Stimulated activated memory B cell treated with anti-CD40 and anti-IgM and Interleukin-4, amounts not matched to agents 10 μg/mL and 1 μg/mL and 100 μg/mL, for 72 hours (primary cell): ENCODE measurements at regions not wholly inside any gene's neighbourhood (a gene's known extent, or its start where the extent isn't known, plus 50 kb on each side); places are given as distances from the start of the nearest gene placed in this dataset.

Source experiments
- ATAC-seq: fragments of 150-1000 bp; cut with Tn5 transposase; 2 replicates; pipeline ENCODE4 v1.10.0; 2021
- H3K27ac Mint-ChIP-seq: one replicate; pipeline ENCODE4 v1.8.0; 2022; ENCODE audit warnings: mild to moderate bottlenecking, mixed read lengths
- H3K27me3 Mint-ChIP-seq: one replicate; pipeline ENCODE4 v1.8.0; 2022; ENCODE audit warnings: mixed read lengths
- H3K36me3 Mint-ChIP-seq: one replicate; pipeline ENCODE4 v1.8.0; 2022; ENCODE audit warnings: mixed read lengths
- H3K4me1 Mint-ChIP-seq: one replicate; pipeline ENCODE4 v1.8.0; 2022; ENCODE audit warnings: mixed read lengths
- H3K4me3 Mint-ChIP-seq: one replicate; pipeline ENCODE4 v1.8.0; 2022; ENCODE audit warnings: mild to moderate bottlenecking, moderate library complexity, mixed read lengths
- H3K9me3 Mint-ChIP-seq: one replicate; pipeline ENCODE4 v1.8.0; 2022; ENCODE audit warnings: mixed read lengths

- ATAC-seq, result no peak
- Mint-ChIP-seq H3K27ac (no peak overlapping the region), H3K4me3 (no peak overlapping the region), H3K36me3 (no peaks in the 10 kb centered on the region), H3K27me3 (peaks cover 21% of the 10 kb centered on the region), H3K4me1 (no peaks in the 10 kb centered on the region), H3K9me3 (no peaks in the 10 kb centered on the region)
These were observed 185.9 kb upstream of the ZBTB20 start for GRCh38 chr3:115332998-115333397.

GRCh38 chr3:115336836-115337235 is 189.7 kb upstream of the ZBTB20 start:
- peaks cover 21% of the 10 kb centered on the region for H3K27me3 Mint-ChIP-seq
- no peak for ATAC-seq
- H3K9me3 Mint-ChIP-seq, result no peaks in the 10 kb centered on the region
- no peak overlapping the region for H3K4me3 Mint-ChIP-seq
- H3K4me1 Mint-ChIP-seq, result no peaks in the 10 kb centered on the region
- H3K27ac Mint-ChIP-seq, result no peak overlapping the region
- no peaks in the 10 kb centered on the region for H3K36me3 Mint-ChIP-seq

DNA sequence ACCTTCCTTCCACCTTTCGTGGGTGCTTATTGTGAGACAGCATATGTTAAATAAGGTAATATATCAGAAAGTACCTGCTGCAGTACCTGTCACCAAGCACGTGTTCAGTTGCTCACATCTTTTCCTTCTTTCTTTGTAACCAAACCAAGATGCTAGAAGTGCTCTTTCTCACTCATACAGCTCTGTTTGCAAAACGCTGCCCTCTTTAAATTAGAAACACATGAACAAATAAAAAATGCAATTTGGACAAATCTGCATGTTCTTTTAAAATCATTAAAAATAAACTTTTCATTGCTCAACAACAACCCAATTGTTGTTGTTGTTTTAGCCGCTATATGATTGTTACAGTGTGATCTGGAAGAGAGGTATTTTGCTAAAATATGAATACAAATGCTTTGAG is 193.5 kb upstream of the ZBTB20 start:
- H3K9me3 Mint-ChIP-seq, result no peaks in the 10 kb centered on the region
- no peaks in the 10 kb centered on the region for H3K36me3 Mint-ChIP-seq
- H3K27me3 Mint-ChIP-seq, result no peaks in the 10 kb centered on the region
- H3K4me3 Mint-ChIP-seq, result no peak overlapping the region
- no peaks in the 10 kb centered on the region for H3K4me1 Mint-ChIP-seq
- ATAC-seq, result no peak
- no peak overlapping the region for H3K27ac Mint-ChIP-seq

DNA sequence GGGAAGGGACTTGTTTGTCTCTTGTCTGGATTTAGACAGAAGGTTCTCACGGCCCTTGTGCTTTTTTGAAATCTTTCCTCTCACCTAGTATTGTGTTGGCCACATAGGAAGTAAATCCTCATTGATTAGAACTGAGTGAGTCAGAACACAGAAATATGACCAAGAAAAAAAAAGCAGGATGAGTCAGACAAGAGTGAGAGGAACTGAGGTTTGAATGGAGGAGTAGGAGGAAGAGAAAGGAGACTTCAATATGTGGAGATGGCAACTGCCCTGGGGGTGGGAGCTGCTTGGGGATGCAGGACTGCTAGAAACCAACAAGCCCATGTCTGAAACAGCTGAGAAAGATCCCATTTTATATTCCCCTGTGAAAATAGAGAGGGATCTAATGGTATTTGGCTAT is 194.1 kb upstream of the ZBTB20 start:
- Mint-ChIP-seq H3K4me1 (no peaks in the 10 kb centered on the region), H3K4me3 (no peak overlapping the region), H3K27me3 (no peaks in the 10 kb centered on the region), H3K36me3 (no peaks in the 10 kb centered on the region), H3K9me3 (no peaks in the 10 kb centered on the region), H3K27ac (no peak overlapping the region)
- ATAC-seq, result no peak

- Mint-ChIP-seq H3K4me3 (no peak overlapping the region), H3K36me3 (no peaks in the 10 kb centered on the region), H3K27me3 (no peaks in the 10 kb centered on the region), H3K9me3 (peaks cover 4% of the 10 kb centered on the region), H3K4me1 (no peaks in the 10 kb centered on the region), H3K27ac (no peak overlapping the region)
- no peak for ATAC-seq
These were observed 200.6 kb upstream of the ZBTB20 start for GRCh38 chr3:115347737-115348136.

- no peaks in the 10 kb centered on the region for H3K4me1 Mint-ChIP-seq
- H3K27me3 Mint-ChIP-seq, result no peaks in the 10 kb centered on the region
- no peak overlapping the region for H3K27ac Mint-ChIP-seq
- ATAC-seq, result no peak
- no peak overlapping the region for H3K4me3 Mint-ChIP-seq
- H3K36me3 Mint-ChIP-seq, result no peaks in the 10 kb centered on the region
- peaks cover 8% of the 10 kb centered on the region for H3K9me3 Mint-ChIP-seq
These were observed 201.3 kb upstream of the ZBTB20 start for GRCh38 chr3:115348412-115348811.

- no peak for ATAC-seq
- no peaks in the 10 kb centered on the region for H3K36me3 Mint-ChIP-seq
- no peak overlapping the region for H3K4me3 Mint-ChIP-seq
- H3K4me1 Mint-ChIP-seq, result no peaks in the 10 kb centered on the region
- H3K9me3 Mint-ChIP-seq, result peaks cover 8% of the 10 kb centered on the region
- H3K27ac Mint-ChIP-seq, result no peak overlapping the region
- H3K27me3 Mint-ChIP-seq, result no peaks in the 10 kb centered on the region
These were observed 202.1 kb upstream of the ZBTB20 start for GRCh38 chr3:115348951-115349745.

DNA sequence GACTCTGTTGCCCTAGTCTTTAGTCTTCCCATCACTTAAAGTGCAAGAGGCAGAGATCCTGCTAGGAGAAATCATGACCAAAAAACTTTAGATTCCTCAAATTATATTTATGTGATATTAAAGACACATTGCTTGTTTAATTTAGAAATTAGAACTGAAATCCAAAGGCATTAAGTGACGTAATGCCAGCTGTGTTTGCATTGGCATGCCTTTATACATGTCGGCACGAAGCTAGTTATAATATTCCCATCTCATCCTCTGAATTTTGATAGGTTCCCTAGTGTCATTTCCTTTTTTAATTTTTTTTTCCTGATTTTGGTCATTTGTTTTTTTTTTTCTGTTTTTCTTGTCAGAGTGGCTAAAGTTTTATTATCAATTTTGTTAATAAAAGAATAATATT is 203.5 kb upstream of the ZBTB20 start:
- Mint-ChIP-seq H3K27me3 (no peaks in the 10 kb centered on the region), H3K4me3 (no peak overlapping the region), H3K27ac (no peak overlapping the region), H3K36me3 (no peaks in the 10 kb centered on the region), H3K4me1 (no peaks in the 10 kb centered on the region), H3K9me3 (peaks cover 12% of the 10 kb centered on the region)
- ATAC-seq, result no peak

GRCh38 chr3:115351193-115351592 is 204.1 kb upstream of the ZBTB20 start:
- no peaks in the 10 kb centered on the region for H3K36me3 Mint-ChIP-seq
- no peaks in the 10 kb centered on the region for H3K4me1 Mint-ChIP-seq
- ATAC-seq, result no peak
- peaks cover 12% of the 10 kb centered on the region for H3K9me3 Mint-ChIP-seq
- H3K27ac Mint-ChIP-seq, result no peak overlapping the region
- H3K27me3 Mint-ChIP-seq, result no peaks in the 10 kb centered on the region
- no peak overlapping the region for H3K4me3 Mint-ChIP-seq

GRCh38 chr3:115354010-115354409 is 206.9 kb upstream of the ZBTB20 start:
- Mint-ChIP-seq H3K9me3 (peaks cover 12% of the 10 kb centered on the region), H3K4me3 (no peak overlapping the region)

GRCh38 chr3:115357456-115357855 is 210.4 kb upstream of the ZBTB20 start:
- Mint-ChIP-seq H3K4me1 (peaks cover 8% of the 10 kb centered on the region), H3K4me3 (no peak overlapping the region), H3K9me3 (peaks cover 10% of the 10 kb centered on the region), H3K27ac (no peak overlapping the region), H3K27me3 (no peaks in the 10 kb centered on the region), H3K36me3 (no peaks in the 10 kb centered on the region)
- no peak for ATAC-seq

More at GRCh38 chr3:115354010-115354409, 206.9 kb upstream of the ZBTB20 start:
- no peaks in the 10 kb centered on the region for H3K4me1 Mint-ChIP-seq
- ATAC-seq, result no peak
- H3K27me3 Mint-ChIP-seq, result no peaks in the 10 kb centered on the region
- no peaks in the 10 kb centered on the region for H3K36me3 Mint-ChIP-seq
- no peak overlapping the region for H3K27ac Mint-ChIP-seq

- H3K27me3 Mint-ChIP-seq, result no peaks in the 10 kb centered on the region
- peak overlapping the region; percentile 26 for H3K4me3 Mint-ChIP-seq
- H3K36me3 Mint-ChIP-seq, result no peaks in the 10 kb centered on the region
- no peak for ATAC-seq
- peaks cover 4% of the 10 kb centered on the region for H3K9me3 Mint-ChIP-seq
- H3K4me1 Mint-ChIP-seq, result peaks cover 8% of the 10 kb centered on the region
- no peak overlapping the region for H3K27ac Mint-ChIP-seq
These were observed 212.4 kb upstream of the ZBTB20 start for GRCh38 chr3:115359536-115359935.

- Mint-ChIP-seq H3K4me1 (peaks cover 8% of the 10 kb centered on the region), H3K27me3 (no peaks in the 10 kb centered on the region), H3K36me3 (no peaks in the 10 kb centered on the region), H3K4me3 (no peak overlapping the region), H3K9me3 (peaks cover 7% of the 10 kb centered on the region), H3K27ac (no peak overlapping the region)
- no peak for ATAC-seq
These were observed 214.7 kb upstream of the ZBTB20 start for GRCh38 chr3:115361806-115362205.

DNA sequence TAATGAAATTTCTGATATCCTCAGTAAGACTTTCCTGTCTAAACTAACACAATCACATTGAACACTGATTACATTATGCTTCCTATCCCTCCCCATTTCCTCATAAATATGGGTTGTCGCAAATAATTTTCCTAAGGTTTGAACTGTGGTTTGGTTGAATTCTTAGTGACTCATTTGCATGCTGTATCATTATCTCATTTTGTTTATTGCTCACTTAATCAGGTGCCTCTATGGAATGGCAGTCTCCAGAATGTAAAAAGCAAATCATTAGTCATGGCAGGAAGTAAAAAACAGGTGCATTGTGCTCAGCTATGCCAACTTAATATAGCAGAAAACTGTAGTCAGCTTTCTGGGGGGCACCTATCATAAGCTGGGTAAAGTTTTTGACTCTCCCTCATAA is 216.0 kb upstream of the ZBTB20 start:
- H3K4me3 Mint-ChIP-seq, result no peak overlapping the region
- H3K27me3 Mint-ChIP-seq, result no peaks in the 10 kb centered on the region
- peaks cover 7% of the 10 kb centered on the region for H3K9me3 Mint-ChIP-seq
- no peaks in the 10 kb centered on the region for H3K36me3 Mint-ChIP-seq
- no peak overlapping the region for H3K27ac Mint-ChIP-seq
- no peak for ATAC-seq
- H3K4me1 Mint-ChIP-seq, result peaks cover 8% of the 10 kb centered on the region

DNA sequence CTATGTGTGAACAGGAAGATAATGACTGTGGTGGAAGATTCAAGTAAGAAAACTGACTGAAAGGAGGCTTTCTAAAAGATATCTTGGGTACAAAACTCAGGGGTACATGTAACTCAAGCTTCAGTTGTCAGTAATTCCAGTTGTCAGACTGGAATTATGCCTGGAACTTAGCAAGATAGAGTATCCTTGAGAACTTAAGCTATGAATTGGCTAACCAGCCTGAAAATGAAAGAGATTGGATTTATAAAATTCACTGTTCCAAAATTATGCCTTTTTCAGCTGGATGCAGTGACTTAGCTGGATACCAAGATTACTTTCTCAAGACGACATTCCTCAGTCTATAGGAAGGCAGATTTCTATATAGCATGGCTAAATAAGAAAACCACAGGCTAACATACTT is 221.9 kb upstream of the ZBTB20 start:
- no peaks in the 10 kb centered on the region for H3K27me3 Mint-ChIP-seq
- H3K4me1 Mint-ChIP-seq, result no peaks in the 10 kb centered on the region
- no peak for ATAC-seq
- no peaks in the 10 kb centered on the region for H3K36me3 Mint-ChIP-seq
- H3K9me3 Mint-ChIP-seq, result peaks cover 7% of the 10 kb centered on the region
- no peak overlapping the region for H3K27ac Mint-ChIP-seq
- no peak overlapping the region for H3K4me3 Mint-ChIP-seq

DNA sequence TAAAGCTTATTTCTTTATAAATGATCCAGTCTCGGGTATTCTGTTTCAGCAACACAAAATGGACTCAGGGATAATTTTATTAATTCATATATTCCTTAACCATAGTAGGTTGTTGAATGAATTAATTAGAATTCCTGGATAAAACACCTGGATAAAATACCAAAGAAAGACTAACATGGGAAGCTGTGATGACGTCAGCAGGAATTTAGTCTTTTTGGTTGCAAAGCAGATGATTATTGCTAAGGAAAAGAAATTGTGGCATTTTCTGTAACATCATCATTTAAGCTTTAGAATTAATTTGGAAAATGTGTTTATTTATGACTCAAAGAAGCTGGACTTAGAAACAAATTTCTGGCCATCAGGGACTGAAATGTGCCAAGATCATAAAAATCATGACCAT is 228.3 kb upstream of the ZBTB20 start:
- Mint-ChIP-seq H3K4me3 (no peak overlapping the region), H3K27me3 (peaks cover 7% of the 10 kb centered on the region), H3K4me1 (no peaks in the 10 kb centered on the region), H3K27ac (no peak overlapping the region), H3K36me3 (no peaks in the 10 kb centered on the region), H3K9me3 (peaks cover 5% of the 10 kb centered on the region)
- ATAC-seq, result no peak
